Naive thymus-derived CD4-positive, alpha-beta T cell (primary cell): ENCODE measurements at regions not wholly inside any gene's neighbourhood (a gene's known extent, or its start where the extent isn't known, plus 50 kb on each side); places are given as distances from the start of the nearest gene placed in this dataset.

Experiments
- ATAC-seq: fragments of 150-1000 bp; cut with Tn5 transposase; 2 replicates; pipeline ENCODE4 v1.10.0; 2021; ENCODE audit warnings: mild to moderate bottlenecking, moderate library complexity
- CTCF ChIA-PET: fragments of 350-600 bp; sonication (Branson Sonifier 250); formaldehyde crosslinking; loops from one replicate; lab custom pipeline; 2021; ENCODE audit warnings: antibody characterized with exemption; lab: Charles Lee
- POLR2A ChIA-PET: fragments of 350-600 bp; sonication (Branson Sonifier 250); formaldehyde crosslinking; loops from one replicate; lab custom pipeline; 2021; ENCODE audit warnings: antibody characterized with exemption, inconsistent platforms; lab: Charles Lee
- DNase-seq, 9 donors: peaks; one replicate each; pipeline versions ENCODE4 v3.0.0 to v3.0.0-alpha.2; 2020 to 2022; ENCODE audit warnings: mixed read lengths in 1 of 9
- H3K27ac ChIP-seq: one replicate; pipeline ENCODE4 v1.7.0; 2013; ENCODE audit warnings: mild to moderate bottlenecking, low read depth, low read length, moderate library complexity
- H3K27me3 ChIP-seq, 2 donors: one replicate each; pipeline ENCODE4 v1.7.0; 2013; ENCODE audit warnings: low read length in 2 of 2, mild to moderate bottlenecking in 2 of 2, moderate library complexity in 2 of 2; ENCODE audit not compliant: control insufficient read depth in 2 of 2, insufficient read depth in 2 of 2
- H3K36me3 ChIP-seq, 3 experiments: 1 replicate in 2 of 3; 2 replicates in 1 of 3; pipeline ENCODE4 v1.7.0; 2013; ENCODE audit warnings: low read length in 3 of 3, mild to moderate bottlenecking in 3 of 3, moderate library complexity in 1 of 3; ENCODE audit not compliant: insufficient read depth in 3 of 3, control insufficient read depth in 2 of 3
- H3K4me1 ChIP-seq, 2 donors: one replicate each; pipeline ENCODE4 v1.7.0; 2013; ENCODE audit warnings: low read length in 2 of 2, mild to moderate bottlenecking in 2 of 2, moderate library complexity in 1 of 2; ENCODE audit not compliant: control insufficient read depth in 2 of 2, insufficient read depth in 2 of 2
- H3K4me3 ChIP-seq: 2 replicates; pipeline ENCODE4 v1.7.0; 2013; ENCODE audit warnings: mild to moderate bottlenecking, low read length
- H3K9me3 ChIP-seq, 3 experiments: 1 replicate in 2 of 3; 2 replicates in 1 of 3; pipeline ENCODE4 v1.7.0; 2013; ENCODE audit warnings: low read length in 3 of 3; ENCODE audit not compliant: control insufficient read depth in 2 of 3
- H3K27ac Mint-ChIP-seq, 9 donors: one replicate each; pipeline ENCODE4 v1.8.0; 2020 to 2022; ENCODE audit warnings: mixed read lengths in 9 of 9, mild to moderate bottlenecking in 8 of 9, moderate library complexity in 5 of 9, inconsistent platforms in 2 of 9
- H3K27me3 Mint-ChIP-seq, 5 donors: one replicate each; pipeline ENCODE4 v1.8.0; 2021 to 2022; ENCODE audit warnings: mixed read lengths in 5 of 5, mild to moderate bottlenecking in 1 of 5
- H3K36me3 Mint-ChIP-seq, 5 donors: one replicate each; pipeline ENCODE4 v1.8.0; 2020 to 2022; ENCODE audit warnings: mixed read lengths in 5 of 5, mild to moderate bottlenecking in 3 of 5, inconsistent platforms in 1 of 5
- H3K4me1 Mint-ChIP-seq, 7 donors: one replicate each; pipeline ENCODE4 v1.8.0; 2020 to 2022; ENCODE audit warnings: mixed read lengths in 7 of 7, mild to moderate bottlenecking in 3 of 7, inconsistent platforms in 1 of 7
- H3K4me3 Mint-ChIP-seq, 10 donors: one replicate each; pipeline ENCODE4 v1.8.0; 2020 to 2022; ENCODE audit warnings: mild to moderate bottlenecking in 10 of 10, mixed read lengths in 10 of 10, moderate library complexity in 6 of 10, inconsistent platforms in 2 of 10
- H3K9me3 Mint-ChIP-seq, 11 donors: one replicate each; pipeline ENCODE4 v1.8.0; 2020 to 2022; ENCODE audit warnings: mixed read lengths in 11 of 11, mild to moderate bottlenecking in 4 of 11, inconsistent platforms in 1 of 11, moderate library complexity in 1 of 11
- intact Hi-C, 2 donors: fragments of 100-400 bp; cut with micrococcal nuclease; formaldehyde crosslinking; loops; one replicate each; pipeline ENCODE4 v1.15.1; 2023

DNA sequence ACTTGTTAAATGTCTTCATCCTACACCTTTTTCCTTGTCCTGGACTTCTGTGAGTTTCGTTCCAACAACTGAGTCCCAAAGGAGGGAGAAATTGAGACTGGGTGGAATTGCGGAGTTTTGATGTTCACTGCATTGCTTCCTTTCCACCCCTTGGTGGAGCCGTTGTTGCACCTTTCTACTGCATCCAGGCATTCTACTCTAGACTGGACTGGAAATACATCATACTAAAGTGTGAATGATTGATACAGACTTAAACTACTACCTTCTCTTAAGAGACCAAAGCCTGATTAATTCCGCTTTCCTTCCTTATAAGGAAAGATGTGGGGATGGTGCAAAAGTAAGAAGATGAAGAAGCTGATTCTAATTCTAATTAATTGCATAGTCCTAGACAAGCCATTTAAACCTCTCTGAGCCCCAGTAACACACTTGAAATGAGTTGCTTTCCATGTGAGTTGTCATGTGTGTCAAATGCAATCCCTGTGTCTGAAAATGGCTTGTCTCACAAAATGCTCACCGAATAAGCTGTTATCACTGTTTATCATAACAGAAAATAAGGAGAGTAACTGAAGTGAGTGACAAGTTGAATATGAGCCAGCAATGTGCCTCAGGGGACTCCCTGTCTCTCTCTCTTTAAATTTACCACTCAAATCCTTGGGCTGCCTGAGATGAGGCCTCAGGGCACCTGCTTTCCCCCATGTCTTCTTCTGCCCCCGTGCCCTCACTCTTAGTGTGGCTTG lies 338.3 kb upstream of the CHD6 start:
- H3K36me3 Mint-ChIP-seq = no peaks in the 10 kb centered on the region
- POLR2A ChIA-PET = no interaction called here
- H3K27me3 Mint-ChIP-seq = peaks cover 0 to 18% (median 13%) of the 10 kb centered on the region in 5 donors
- H3K9me3 ChIP-seq = no peaks in the 10 kb centered on the region
- no peak for ATAC-seq
- H3K4me1 Mint-ChIP-seq = peaks cover 0 to 4% (median 0%) of the 10 kb centered on the region in 7 donors
- DNase-seq = no peak
- H3K27ac ChIP-seq = no peak overlapping the region
- H3K27ac Mint-ChIP-seq = no peak overlapping the region
- no peaks in the 10 kb centered on the region for H3K27me3 ChIP-seq
- H3K4me3 ChIP-seq = no peak overlapping the region
- peaks cover 0 to 18% (median 2%) of the 10 kb centered on the region in 11 donors for H3K9me3 Mint-ChIP-seq
- intact Hi-C loops = loop anchor here in 1 of 2 donors (5.0 kb wide), 1 partner anchor 1231 kb away; the partner anchor contains the start of gene PTPRT
- CTCF ChIA-PET = no interaction called here
- no peaks in the 10 kb centered on the region for H3K36me3 ChIP-seq
- H3K4me3 Mint-ChIP-seq = no peak overlapping the region
- H3K4me1 ChIP-seq = no peaks in the 10 kb centered on the region

DNA sequence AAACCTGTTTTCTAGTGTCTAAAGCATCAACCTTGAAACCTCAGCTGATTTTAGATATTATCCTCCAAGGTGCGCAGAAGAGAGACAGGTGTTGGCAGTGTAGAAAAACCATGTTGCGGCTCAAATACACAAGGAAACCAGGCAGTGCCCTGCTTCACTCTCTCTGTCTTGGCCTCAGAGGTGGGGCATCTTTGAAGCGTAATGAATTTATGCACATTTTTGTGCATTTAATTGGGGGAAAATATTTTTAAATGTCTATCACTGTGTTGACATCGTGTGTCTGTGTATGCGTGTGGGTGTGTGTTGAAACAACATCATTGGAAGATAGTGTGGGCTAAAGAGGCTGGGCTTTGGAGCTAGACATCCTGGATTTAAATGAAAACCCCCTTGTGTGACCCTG lies 334.0 kb upstream of the CHD6 start:
- peaks cover 0 to 2% (median 0%) of the 10 kb centered on the region in 7 donors for H3K4me1 Mint-ChIP-seq
- Histone ChIP-seq H3K4me3 (no peak overlapping the region), H3K36me3 (no peaks in the 10 kb centered on the region)

DNA sequence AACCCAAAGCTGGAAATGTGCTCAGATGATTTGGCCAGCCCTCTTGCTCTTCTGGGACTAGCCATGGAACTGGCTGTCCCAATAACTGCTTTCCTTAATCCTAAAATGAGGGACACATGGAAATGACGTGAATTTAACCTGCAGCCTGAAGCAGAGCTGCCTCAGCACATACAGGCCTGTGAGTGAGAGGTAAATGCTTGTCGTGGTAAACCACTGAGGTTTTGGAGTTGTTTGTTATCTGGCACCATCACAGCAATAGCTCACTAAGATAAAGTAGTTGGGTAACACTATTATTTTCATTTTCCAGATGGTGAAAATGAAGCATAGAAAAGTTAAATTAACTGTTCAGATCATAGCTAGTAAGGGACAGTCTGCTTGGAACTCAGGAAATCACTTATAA lies 333.4 kb upstream of the CHD6 start:
- H3K4me3 Mint-ChIP-seq = no peak overlapping the region
- H3K27me3 Mint-ChIP-seq = peaks cover 3 to 25% (median 17%) of the 10 kb centered on the region in 5 donors
- Histone ChIP-seq H3K27ac (no peak overlapping the region), H3K4me1 (no peaks in the 10 kb centered on the region), H3K4me3 (no peak overlapping the region), H3K9me3 (no peaks in the 10 kb centered on the region), H3K36me3 (no peaks in the 10 kb centered on the region), H3K27me3 (no peaks in the 10 kb centered on the region)
- intact Hi-C loops = no loop called here
- DNase-seq = no peak
- H3K27ac Mint-ChIP-seq = no peak overlapping the region
- H3K4me1 Mint-ChIP-seq = peaks cover 0 to 2% (median 0%) of the 10 kb centered on the region in 7 donors
- peaks cover 0 to 13% (median 0%) of the 10 kb centered on the region in 11 donors for H3K9me3 Mint-ChIP-seq
- ChIA-PET CTCF (interaction anchor here (0.7 kb wide), 1 partner anchor 1152 kb away, joined by 3 read pairs; no protein-coding TSS in a partner anchor), POLR2A (no interaction called here)
- no peaks in the 10 kb centered on the region for H3K36me3 Mint-ChIP-seq
- ATAC-seq = no peak

More for the DNA sequence above, 334.0 kb upstream of the CHD6 start:
- Mint-ChIP-seq H3K27ac (no peak overlapping the region), H3K36me3 (no peaks in the 10 kb centered on the region), H3K27me3 (peaks cover 0 to 27% (median 18%) of the 10 kb centered on the region in 5 donors), H3K9me3 (peaks cover 0 to 13% (median 0%) of the 10 kb centered on the region in 11 donors), H3K4me3 (no peak overlapping the region)
- Histone ChIP-seq H3K9me3 (no peaks in the 10 kb centered on the region), H3K27me3 (no peaks in the 10 kb centered on the region), H3K4me1 (no peaks in the 10 kb centered on the region), H3K27ac (no peak overlapping the region)
- ChIA-PET POLR2A (no interaction called here), CTCF (interaction anchor here (0.7 kb wide), 1 partner anchor 1153 kb away, joined by 3 read pairs; no protein-coding TSS in a partner anchor)
- DNase-seq (no peak), ATAC-seq (no peak)
- intact Hi-C loops = no loop called here

DNA sequence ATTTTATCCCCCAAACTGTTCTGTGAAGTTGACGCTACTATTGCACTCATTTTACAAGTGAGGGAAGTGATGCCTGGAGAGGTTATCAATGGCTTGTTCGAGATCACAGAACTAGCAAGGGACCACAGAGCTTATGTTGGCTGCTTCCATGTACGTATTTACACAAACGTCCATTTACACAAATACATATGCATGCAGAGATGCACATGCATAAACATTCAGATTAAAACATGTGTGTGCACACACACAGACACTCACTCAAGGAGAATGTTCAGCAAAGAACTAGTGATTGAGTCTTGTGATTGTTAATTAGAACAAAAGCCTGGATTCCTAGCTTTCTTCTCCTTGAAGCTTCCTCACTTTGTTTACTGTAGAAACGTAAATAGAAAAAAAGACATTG lies 321.5 kb upstream of the CHD6 start:
- intact Hi-C loops = no loop called here
- Mint-ChIP-seq H3K36me3 (no peaks in the 10 kb centered on the region), H3K9me3 (no peaks in the 10 kb centered on the region), H3K27me3 (peaks cover 0 to 10% (median 3%) of the 10 kb centered on the region in 5 donors), H3K27ac (no peak overlapping the region), H3K4me1 (no peaks in the 10 kb centered on the region), H3K4me3 (no peak overlapping the region)
- ChIA-PET POLR2A (no interaction called here), CTCF (interaction anchor here (0.8 kb wide), 1 partner anchor 10 kb away, joined by 4 read pairs; no protein-coding TSS in a partner anchor)
- ATAC-seq = no peak
- Histone ChIP-seq H3K9me3 (no peaks in the 10 kb centered on the region), H3K4me3 (no peak overlapping the region), H3K4me1 (no peaks in the 10 kb centered on the region), H3K36me3 (no peaks in the 10 kb centered on the region), H3K27ac (no peak overlapping the region), H3K27me3 (no peaks in the 10 kb centered on the region)
- DNase-seq = no peak

DNA sequence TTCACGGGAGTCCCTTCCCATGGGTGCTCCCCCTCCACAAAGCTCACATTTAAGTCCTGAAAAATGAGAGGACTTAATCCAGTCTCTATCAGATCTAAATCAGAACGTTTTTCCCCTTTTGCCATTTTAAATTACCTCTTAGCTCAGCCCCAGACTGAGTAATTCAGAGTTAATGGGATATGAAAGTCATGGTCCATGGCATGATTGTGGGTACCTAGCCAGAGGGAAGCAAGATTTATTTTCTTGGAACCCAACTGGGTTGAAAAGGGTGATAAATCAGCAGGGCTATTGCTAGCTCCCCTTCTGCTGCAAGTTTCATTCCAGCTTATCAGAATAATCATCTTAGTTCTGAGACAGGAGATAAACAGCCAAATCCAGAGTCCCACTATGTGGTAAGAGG lies 320.2 kb upstream of the CHD6 start:
- Histone ChIP-seq H3K27ac (no peak overlapping the region), H3K4me1 (no peaks in the 10 kb centered on the region), H3K4me3 (no peak overlapping the region), H3K27me3 (no peaks in the 10 kb centered on the region), H3K9me3 (no peaks in the 10 kb centered on the region), H3K36me3 (no peaks in the 10 kb centered on the region)
- H3K4me3 Mint-ChIP-seq = no peak overlapping the region
- H3K27ac Mint-ChIP-seq = no peak overlapping the region
- no peaks in the 10 kb centered on the region for H3K9me3 Mint-ChIP-seq
- H3K27me3 Mint-ChIP-seq = peaks cover 0 to 15% (median 4%) of the 10 kb centered on the region in 5 donors
- intact Hi-C loops = no loop called here
- DNase-seq = no peak
- no peaks in the 10 kb centered on the region for H3K4me1 Mint-ChIP-seq
- no peaks in the 10 kb centered on the region for H3K36me3 Mint-ChIP-seq
- ChIA-PET CTCF (no interaction called here), POLR2A (no interaction called here)
- ATAC-seq = no peak

DNA sequence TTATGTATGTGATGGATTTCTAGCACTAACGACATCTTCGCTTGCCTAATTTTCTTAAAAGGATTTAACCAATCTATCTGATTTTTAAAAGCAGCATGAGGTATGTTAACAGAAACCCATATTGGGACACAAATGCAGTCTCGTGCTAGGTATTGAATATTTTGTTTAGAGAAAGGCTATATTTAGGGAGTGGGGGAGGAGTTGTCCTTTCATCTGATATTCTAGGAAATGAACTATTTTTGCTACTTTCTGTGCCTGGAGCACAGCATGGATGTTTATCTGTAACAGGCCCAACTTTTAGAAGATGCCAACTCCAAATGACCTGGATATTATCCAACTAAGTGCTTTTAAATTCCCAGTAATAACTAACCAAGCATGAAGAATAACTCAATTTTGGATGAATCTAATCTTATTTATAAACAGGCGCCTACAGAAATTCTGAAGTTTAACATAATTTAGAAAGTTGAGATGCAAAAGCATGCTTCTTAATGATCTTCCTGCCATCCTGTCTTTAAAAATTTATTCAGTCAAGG lies 317.1 kb upstream of the CHD6 start:
- Mint-ChIP-seq H3K27me3 (peaks cover 0 to 20% (median 4%) of the 10 kb centered on the region in 5 donors), H3K9me3 (peaks cover 0 to 7% (median 0%) of the 10 kb centered on the region in 11 donors), H3K36me3 (no peaks in the 10 kb centered on the region), H3K27ac (no peak overlapping the region), H3K4me1 (no peaks in the 10 kb centered on the region), H3K4me3 (no peak overlapping the region)
- DNase-seq (no peak), ATAC-seq (no peak)
- no peak overlapping the region for H3K27ac ChIP-seq
- no peaks in the 10 kb centered on the region for H3K36me3 ChIP-seq
- POLR2A ChIA-PET = no interaction called here
- no peaks in the 10 kb centered on the region for H3K27me3 ChIP-seq
- no peak overlapping the region for H3K4me3 ChIP-seq
- intact Hi-C loops = no loop called here
- no peaks in the 10 kb centered on the region for H3K4me1 ChIP-seq
- H3K9me3 ChIP-seq = no peaks in the 10 kb centered on the region
- CTCF ChIA-PET = no interaction called here
